ENCODE measurements at regions not wholly inside any gene's neighbourhood (a gene's known extent, or its start where the extent isn't known, plus 50 kb on each side); places are given as distances from the start of the nearest gene placed in this dataset.

DNA sequence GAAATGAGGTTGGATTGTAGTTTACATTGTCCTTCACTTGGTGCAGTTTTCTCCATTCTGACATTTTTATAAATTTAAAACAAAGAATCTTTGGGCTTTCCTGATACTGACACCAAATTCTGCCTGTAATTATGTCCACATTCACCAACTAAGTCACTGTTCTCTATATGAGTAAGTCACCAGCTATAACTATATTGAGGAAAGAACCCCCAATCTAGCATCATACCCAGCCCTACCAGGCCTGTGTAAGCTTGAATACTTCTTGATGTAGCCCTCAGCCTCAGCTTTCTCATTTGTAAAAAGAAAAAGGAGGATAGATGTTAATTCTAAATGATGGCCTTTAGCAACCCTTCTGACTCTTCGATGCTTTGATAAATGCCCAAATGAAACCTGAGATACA lies 112.7 kb upstream of the FST start:
- DNase-seq (ENCODE audit: low spot score) = no peak
- H3K27ac ChIP-seq = no peak overlapping the region
- no peak overlapping the region for H3K4me3 ChIP-seq
- TF ChIP-seq, protein P1, sequence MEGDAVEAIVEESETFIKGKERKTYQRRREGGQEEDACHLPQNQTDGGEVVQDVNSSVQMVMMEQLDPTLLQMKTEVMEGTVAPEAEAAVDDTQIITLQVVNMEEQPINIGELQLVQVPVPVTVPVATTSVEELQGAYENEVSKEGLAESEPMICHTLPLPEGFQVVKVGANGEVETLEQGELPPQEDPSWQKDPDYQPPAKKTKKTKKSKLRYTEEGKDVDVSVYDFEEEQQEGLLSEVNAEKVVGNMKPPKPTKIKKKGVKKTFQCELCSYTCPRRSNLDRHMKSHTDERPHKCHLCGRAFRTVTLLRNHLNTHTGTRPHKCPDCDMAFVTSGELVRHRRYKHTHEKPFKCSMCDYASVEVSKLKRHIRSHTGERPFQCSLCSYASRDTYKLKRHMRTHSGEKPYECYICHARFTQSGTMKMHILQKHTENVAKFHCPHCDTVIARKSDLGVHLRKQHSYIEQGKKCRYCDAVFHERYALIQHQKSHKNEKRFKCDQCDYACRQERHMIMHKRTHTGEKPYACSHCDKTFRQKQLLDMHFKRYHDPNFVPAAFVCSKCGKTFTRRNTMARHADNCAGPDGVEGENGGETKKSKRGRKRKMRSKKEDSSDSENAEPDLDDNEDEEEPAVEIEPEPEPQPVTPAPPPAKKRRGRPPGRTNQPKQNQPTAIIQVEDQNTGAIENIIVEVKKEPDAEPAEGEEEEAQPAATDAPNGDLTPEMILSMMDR (IDR thresholded peaks at IDR 0.05) = no peak

GRCh38 chr5:53368516-53368915 lies 111.9 kb upstream of the FST start:
- Histone ChIP-seq H3K27ac (no peak overlapping the region), H3K4me3 (no peak overlapping the region)
- no peak for DNase-seq (ENCODE audit: low spot score)
- TF ChIP-seq, protein P1 (IDR thresholded peaks at IDR 0.05) = no peak

- no peak for DNase-seq (ENCODE audit: low spot score)
- Histone ChIP-seq H3K4me3 (no peak overlapping the region), H3K27ac (no peak overlapping the region)
- TF ChIP-seq, protein P1 (IDR thresholded peaks at IDR 0.05) = no peak
These were observed 111.3 kb upstream of the FST start for GRCh38 chr5:53368966-53369605.

DNA sequence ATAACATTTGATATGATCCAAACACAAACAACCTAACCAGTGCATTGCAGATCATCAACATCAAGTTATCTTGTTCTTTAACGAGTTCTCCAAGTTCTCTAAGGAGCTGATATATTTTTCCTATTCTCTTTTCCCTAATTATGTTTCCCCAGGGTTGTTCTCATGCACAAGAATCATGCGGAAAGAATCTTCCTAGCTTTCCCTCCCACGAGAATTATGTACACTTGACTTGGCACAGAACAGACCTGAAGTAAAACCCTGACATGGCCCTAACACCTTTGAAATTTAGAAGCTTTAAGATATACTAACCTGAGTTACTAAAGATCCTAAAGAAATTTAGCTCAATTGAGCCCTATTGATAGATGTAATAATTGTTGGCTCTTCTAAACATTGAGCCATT lies 110.7 kb upstream of the FST start:
- no peak overlapping the region for H3K4me3 ChIP-seq
- TF ChIP-seq, protein P1 (IDR thresholded peaks at IDR 0.05) = no peak
- no peak overlapping the region for H3K27ac ChIP-seq
- no peak for DNase-seq (ENCODE audit: low spot score)

GRCh38 chr5:53373451-53374158 lies 106.8 kb upstream of the FST start:
- H3K27ac ChIP-seq = no peak overlapping the region
- TF ChIP-seq, protein P1 (IDR thresholded peaks at IDR 0.05) = no peak
- DNase-seq (ENCODE audit: low spot score) = no peak
- H3K4me3 ChIP-seq = no peak overlapping the region

GRCh38 chr5:53376853-53377252 lies 103.6 kb upstream of the FST start:
- TF ChIP-seq, protein P1 (IDR thresholded peaks at IDR 0.05) = no peak
- Histone ChIP-seq H3K27ac (no peak overlapping the region), H3K4me3 (no peak overlapping the region)
- DNase-seq (ENCODE audit: low spot score) = no peak

DNA sequence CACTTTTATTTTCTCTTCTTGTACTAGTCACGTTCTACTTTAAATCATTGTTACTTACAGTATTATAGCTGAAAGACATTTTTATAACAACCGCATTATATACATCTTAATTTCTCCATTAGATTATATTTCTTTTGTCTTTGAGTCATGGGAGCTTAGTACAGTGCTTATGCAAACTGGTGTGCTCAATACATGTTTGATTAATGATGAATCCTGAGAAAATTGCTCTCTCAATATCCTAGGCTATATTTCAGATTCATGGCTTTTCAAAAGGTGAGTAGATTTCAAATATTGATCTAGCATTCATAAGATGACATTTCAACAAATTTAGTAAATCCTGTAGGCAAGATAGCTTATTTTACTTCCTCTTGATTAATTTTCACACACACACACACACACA lies 102.2 kb upstream of the FST start:
- TF ChIP-seq, protein P1 (IDR thresholded peaks at IDR 0.05) = no peak
- no peak overlapping the region for H3K4me3 ChIP-seq
- no peak for DNase-seq (ENCODE audit: low spot score)
- H3K27ac ChIP-seq = no peak overlapping the region
